ENCODE measurements at regions not wholly inside any gene's neighbourhood (a gene's known extent, or its start where the extent isn't known, plus 50 kb on each side); places are given as distances from the start of the nearest gene placed in this dataset.
"Not testable (repeated sequence)": the region's sequence is repeated elsewhere in the genome, so short reads cannot be mapped to it uniquely, and the experiment has no call there.

DNA sequence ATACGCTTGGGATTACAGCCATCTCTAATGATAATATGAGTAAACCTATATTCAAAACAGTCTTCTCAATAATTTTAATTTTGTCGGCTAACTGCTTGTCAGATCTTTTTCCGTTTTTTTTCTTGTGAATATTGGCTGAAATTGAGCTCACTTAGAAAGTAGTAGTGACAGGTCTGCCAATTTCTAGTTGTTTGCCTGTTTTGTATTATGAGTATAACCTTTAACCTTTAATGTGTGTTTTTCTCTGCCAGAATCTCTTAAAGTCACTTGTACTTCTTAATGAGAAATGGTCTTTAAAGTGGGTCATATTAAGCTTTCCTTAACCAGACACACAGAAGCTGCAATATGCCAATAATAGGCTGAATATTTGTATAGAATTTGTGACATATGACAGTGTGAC, 511.0 kb downstream of the CSNK1G3 start:
- no peaks in the 10 kb centered on the region for H3K36me3 Mint-ChIP-seq
- H3K9me3 Mint-ChIP-seq (ENCODE audit: low read depth) = peaks cover 6% of the 10 kb centered on the region
- ATAC-seq = no peak
- no peaks in the 10 kb centered on the region for H3K27me3 Mint-ChIP-seq
- DNase-seq = no peak
- H3K4me1 Mint-ChIP-seq = no peaks in the 10 kb centered on the region
- CTCF ChIA-PET = no interaction called here
- H3K4me3 Mint-ChIP-seq = no peak overlapping the region
- H3K27ac Mint-ChIP-seq = no peak overlapping the region

DNA sequence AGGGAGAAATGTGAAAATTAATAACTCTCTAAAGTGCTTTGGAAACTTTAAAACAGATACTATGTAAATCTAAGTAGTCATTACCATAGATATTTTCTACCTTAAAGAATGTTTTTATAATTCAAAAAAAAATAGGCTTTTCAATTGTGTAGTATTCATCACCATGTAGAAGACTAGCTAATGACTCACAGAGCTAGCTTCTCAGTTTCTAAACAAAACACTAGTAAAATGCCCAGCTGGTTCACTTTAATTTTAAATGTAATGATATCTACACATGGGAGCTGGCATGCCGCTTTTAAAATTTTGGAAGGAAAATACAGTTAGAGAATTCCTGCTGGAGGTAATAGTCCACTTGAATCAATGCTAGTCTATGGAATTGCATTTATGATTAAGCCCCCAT, 509.8 kb downstream of the CSNK1G3 start:
- ATAC-seq = no peak
- H3K27ac Mint-ChIP-seq = no peak overlapping the region

DNA sequence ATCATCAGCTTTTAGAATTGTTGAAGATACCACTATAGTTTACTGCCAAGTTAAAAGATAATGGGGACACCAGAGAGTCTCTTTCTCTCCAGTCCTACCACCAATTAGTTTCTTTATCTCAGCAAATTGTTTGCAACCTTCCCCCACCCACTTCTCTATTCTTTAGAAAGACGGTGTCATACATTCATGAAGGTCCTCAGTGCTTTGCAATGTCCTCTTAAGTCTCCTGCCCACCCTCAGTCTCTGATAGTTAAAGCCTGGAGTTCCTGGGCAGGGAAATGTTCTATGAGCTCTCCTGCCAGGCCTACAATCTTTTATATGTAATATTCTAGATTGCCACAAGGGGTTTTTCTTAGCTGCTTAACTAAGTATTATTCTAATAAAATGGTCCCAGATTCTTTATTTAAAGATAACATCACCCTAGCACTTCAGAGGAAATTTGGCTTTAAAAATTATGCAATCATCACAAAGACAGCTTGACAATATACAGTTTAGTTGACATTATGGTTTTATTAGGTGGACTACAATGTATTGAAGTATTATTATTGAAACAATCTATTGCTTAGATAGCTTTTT, 509.2 kb downstream of the CSNK1G3 start:
- DNase-seq = no peak
- Mint-ChIP-seq H3K4me1 (no peaks in the 10 kb centered on the region), H3K9me3 (ENCODE audit: low read depth) (peaks cover 4% of the 10 kb centered on the region), H3K36me3 (no peaks in the 10 kb centered on the region), H3K27ac (no peak overlapping the region), H3K4me3 (no peak overlapping the region), H3K27me3 (no peaks in the 10 kb centered on the region)
- ATAC-seq = no peak
- CTCF ChIA-PET = no interaction called here

More for the DNA sequence above, 509.8 kb downstream of the CSNK1G3 start:
- H3K27me3 Mint-ChIP-seq = no peaks in the 10 kb centered on the region
- no peaks in the 10 kb centered on the region for H3K36me3 Mint-ChIP-seq
- no peaks in the 10 kb centered on the region for H3K4me1 Mint-ChIP-seq
- no peak overlapping the region for H3K4me3 Mint-ChIP-seq
- DNase-seq = no peak
- peaks cover 6% of the 10 kb centered on the region for H3K9me3 Mint-ChIP-seq (ENCODE audit: low read depth)
- CTCF ChIA-PET = no interaction called here

DNA sequence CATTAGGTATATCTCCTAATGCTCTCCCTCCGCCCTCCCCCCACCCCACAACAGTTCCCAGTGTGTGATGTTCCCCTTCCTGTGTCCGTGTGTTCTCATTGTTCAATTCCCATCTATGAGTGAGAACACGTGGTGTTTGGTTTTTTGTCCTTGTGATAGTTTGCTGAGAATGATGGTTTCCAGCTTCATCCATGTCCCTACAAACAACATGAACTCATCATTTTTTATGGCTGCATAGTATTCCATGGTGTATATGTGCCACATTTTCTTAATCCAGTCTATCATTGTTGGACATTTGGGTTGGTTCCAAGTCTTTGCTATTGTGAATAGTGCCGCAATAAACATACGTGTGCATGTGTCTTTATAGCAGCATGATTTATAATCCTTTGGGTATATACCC, 505.3 kb downstream of the CSNK1G3 start:
- H3K9me3 Mint-ChIP-seq (ENCODE audit: low read depth); H3K4me3 Mint-ChIP-seq; H3K36me3 Mint-ChIP-seq; CTCF ChIA-PET; ATAC-seq; DNase-seq; H3K27ac Mint-ChIP-seq; H3K4me1 Mint-ChIP-seq; H3K27me3 Mint-ChIP-seq: not testable (repeated sequence)

DNA sequence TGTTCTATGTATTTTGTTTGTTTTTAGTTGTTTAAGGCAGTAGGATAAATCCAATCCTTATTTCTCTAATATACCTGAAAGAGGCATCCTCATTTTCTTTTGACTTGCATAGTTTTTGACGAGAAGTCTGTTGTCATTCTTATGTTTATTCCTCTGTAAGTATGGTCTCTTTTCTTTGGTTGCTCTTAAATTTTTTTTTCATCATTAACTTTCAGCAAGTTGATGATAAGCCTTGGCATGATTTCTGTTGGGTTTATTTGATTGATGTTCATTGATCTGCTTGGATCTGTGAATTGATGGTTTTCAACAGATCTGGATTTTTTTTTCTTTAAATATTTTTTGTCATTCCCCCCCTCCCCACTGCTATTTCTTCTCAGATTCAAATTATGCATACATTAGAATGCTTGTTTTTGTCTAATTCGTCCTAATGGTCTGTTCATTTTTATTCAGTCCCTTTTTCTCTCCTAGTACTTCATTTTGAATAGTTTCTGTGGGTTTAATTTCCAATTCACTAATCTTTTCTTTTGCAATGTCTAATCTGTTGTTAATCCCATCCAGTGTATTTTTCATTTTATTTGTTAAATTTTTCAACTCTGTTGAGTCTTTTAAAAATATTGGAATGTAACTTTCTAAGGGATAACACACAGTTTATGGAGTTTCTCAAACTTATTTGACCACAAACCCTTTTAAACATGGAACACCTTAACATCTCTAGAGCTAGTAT, 495.9 kb downstream of the CSNK1G3 start:
- DNase-seq (no peak), ATAC-seq (no peak)
- Mint-ChIP-seq H3K9me3 (ENCODE audit: low read depth) (peaks cover 7% of the 10 kb centered on the region), H3K36me3 (no peaks in the 10 kb centered on the region), H3K4me3 (no peak overlapping the region), H3K4me1 (no peaks in the 10 kb centered on the region), H3K27me3 (no peaks in the 10 kb centered on the region), H3K27ac (no peak overlapping the region)
- CTCF ChIA-PET = no interaction called here

DNA sequence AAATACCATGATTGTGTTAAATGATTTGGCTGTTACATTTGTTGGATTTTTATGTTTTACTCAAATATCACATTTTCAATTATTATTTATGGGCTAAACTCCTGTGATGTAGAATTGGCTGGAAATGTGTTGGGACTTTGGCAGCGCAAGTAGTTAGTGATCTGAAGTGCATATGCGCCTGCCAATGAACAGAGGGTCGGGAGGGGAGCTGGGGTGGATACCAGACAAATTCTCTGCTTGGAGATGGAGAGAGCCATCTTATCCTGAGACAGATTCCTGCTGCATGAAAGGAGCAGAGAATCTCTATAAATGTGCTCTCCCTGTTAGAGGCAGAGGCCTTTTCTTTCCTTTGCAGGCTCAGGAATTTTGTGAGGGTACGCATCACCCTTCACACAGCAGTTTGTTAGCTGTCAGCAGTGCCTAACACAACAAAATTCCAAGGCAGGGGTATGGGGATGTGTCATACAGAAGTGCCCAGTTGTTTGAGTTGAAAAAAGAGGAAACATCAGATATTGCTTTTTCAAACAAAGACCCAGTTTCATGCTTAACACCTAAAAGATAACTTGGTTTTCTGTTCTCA, 489.1 kb downstream of the CSNK1G3 start:
- CTCF ChIA-PET = no interaction called here
- Mint-ChIP-seq H3K36me3 (no peaks in the 10 kb centered on the region), H3K4me3 (no peak overlapping the region), H3K4me1 (no peaks in the 10 kb centered on the region), H3K9me3 (ENCODE audit: low read depth) (peaks cover 2% of the 10 kb centered on the region), H3K27ac (no peak overlapping the region), H3K27me3 (no peaks in the 10 kb centered on the region)
- ATAC-seq = no peak
- no peak for DNase-seq

DNA sequence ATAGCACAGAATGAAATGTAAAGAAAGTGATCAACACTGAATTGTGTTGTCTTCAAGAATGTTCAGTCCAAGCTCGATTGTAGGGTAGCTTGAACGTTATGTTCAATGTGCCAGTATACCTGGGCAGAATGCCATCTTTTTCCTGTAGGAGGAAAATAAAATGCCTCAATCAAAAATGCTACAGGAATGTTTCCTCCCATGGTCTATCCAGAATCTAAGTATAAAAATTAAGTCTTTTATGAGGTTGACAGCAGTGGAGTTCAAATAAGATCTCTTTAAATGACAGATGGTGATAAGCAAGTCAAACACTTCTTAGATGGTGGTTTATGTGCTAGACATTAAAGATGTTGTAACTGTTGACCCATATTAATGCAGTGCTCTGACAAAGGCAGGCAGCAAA, 488.6 kb downstream of the CSNK1G3 start:
- no peak for DNase-seq
- Mint-ChIP-seq H3K4me3 (no peak overlapping the region), H3K27me3 (no peaks in the 10 kb centered on the region), H3K27ac (no peak overlapping the region), H3K9me3 (ENCODE audit: low read depth) (peaks cover 2% of the 10 kb centered on the region), H3K4me1 (no peaks in the 10 kb centered on the region), H3K36me3 (no peaks in the 10 kb centered on the region)
- CTCF ChIA-PET = no interaction called here
- no peak for ATAC-seq

DNA sequence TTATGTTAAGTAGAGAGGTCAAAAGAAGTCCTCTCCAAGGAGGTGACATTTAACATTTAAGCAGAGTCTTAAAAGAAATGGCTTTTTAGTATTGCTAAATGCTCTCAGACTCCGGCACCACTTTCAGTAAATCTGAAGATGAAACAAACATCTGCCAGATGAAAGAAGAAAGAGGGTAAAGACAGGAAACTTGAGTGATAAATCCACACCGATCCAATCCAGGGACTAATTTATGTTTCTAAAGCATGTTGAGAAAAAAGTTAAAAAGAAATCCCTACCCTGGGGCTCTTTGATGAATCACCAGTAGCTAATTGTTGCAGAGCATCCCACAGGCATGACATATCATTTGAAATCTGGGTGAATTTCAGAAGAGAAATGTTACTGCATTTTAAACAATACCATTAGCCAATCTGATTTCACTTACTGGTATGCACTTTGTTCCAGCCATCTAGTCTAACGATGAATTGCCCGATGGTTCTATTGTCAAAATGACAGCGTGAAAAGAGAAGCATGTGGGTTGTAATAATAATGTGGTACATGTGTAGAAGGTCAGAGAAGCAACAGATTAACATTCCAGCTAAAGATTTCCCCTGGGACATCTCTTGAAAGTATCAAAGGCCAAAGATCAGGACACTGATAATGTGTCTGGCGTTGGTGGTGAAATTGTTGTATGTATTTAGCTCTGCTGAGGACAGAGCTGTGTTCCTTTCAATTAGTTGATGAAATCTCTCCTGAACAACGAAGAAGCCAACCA, 485.7 kb downstream of the CSNK1G3 start:
- Mint-ChIP-seq H3K36me3 (no peaks in the 10 kb centered on the region), H3K9me3 (ENCODE audit: low read depth) (peaks cover 5% of the 10 kb centered on the region), H3K27me3 (no peaks in the 10 kb centered on the region), H3K27ac (no peak overlapping the region), H3K4me3 (no peak overlapping the region), H3K4me1 (no peaks in the 10 kb centered on the region)
- CTCF ChIA-PET = no interaction called here
- no peak for DNase-seq
- ATAC-seq = no peak

DNA sequence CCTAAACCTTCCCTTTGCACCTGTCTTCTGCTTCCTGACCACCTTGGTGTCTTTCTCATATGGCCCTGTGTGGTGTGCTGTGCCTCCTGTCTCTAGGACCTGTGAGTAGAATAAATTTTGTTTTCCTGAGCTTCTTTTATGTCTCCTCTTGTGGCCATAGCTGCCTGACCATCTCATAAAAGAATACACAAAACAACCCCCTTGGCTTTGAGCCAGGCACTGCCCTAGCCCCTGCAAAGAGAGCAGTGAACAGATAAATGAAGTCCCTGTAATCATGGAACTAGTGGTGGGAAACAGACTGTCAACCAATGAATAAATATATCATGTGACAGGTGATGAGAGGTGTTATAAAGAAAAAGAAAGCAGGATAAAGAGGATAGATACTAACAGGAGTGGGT, 485.1 kb downstream of the CSNK1G3 start:
- Mint-ChIP-seq H3K9me3 (ENCODE audit: low read depth) (peaks cover 5% of the 10 kb centered on the region), H3K4me3 (no peak overlapping the region), H3K27ac (no peak overlapping the region), H3K4me1 (no peaks in the 10 kb centered on the region), H3K36me3 (no peaks in the 10 kb centered on the region), H3K27me3 (no peaks in the 10 kb centered on the region)
- CTCF ChIA-PET = no interaction called here
- ATAC-seq = no peak
- no peak for DNase-seq

DNA sequence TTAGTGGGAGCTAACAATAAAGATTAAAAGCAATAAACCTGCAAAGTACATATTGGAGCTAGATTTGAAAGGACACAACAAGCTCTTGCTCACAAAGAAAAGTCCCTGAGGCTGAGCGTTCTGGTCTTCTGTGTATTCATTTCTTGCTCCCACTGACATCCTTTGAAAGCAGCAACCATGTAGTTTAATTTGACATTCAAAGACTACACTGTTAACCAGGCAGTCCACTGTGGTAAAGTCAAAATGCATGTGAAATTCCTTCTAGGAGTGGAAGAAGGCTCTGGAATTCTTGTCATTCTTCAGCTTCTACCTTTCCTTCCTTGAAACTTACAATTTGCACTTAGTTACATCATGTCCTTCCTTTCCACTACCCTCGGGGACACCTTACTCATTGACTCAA, 480.7 kb downstream of the CSNK1G3 start:
- CTCF ChIA-PET = no interaction called here
- Mint-ChIP-seq H3K27me3 (no peaks in the 10 kb centered on the region), H3K4me1 (no peaks in the 10 kb centered on the region), H3K27ac (no peak overlapping the region), H3K36me3 (no peaks in the 10 kb centered on the region), H3K9me3 (ENCODE audit: low read depth) (peaks cover 10% of the 10 kb centered on the region), H3K4me3 (no peak overlapping the region)
- ATAC-seq (no peak), DNase-seq (no peak)

DNA sequence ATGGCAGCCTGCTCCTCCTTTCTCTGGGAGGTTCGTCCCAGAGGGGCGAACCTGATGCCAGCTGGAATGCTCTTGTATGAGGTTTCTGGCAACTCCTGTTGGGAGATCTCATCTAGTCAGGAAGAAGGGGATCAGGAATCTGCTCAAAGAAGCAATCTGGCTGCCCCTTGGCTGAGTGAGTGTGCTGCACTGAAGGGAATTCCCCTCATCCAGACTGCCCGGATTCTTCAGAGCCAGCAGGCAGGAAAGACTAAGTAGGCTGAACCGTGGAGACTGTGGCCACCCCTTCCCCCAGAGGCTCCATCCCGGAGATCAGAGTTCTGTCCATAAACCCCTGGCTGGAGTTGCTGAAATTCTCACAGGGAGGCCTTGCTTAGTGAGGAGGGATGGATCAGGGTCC, 476.0 kb downstream of the CSNK1G3 start:
- H3K27ac Mint-ChIP-seq = no peak overlapping the region
- no peaks in the 10 kb centered on the region for H3K27me3 Mint-ChIP-seq
- CTCF ChIA-PET = no interaction called here
- H3K4me3 Mint-ChIP-seq = no peak overlapping the region
- no peaks in the 10 kb centered on the region for H3K4me1 Mint-ChIP-seq
- H3K36me3 Mint-ChIP-seq = no peaks in the 10 kb centered on the region
- peaks cover 7% of the 10 kb centered on the region for H3K9me3 Mint-ChIP-seq (ENCODE audit: low read depth)
- DNase-seq = no peak
- no peak for ATAC-seq

DNA sequence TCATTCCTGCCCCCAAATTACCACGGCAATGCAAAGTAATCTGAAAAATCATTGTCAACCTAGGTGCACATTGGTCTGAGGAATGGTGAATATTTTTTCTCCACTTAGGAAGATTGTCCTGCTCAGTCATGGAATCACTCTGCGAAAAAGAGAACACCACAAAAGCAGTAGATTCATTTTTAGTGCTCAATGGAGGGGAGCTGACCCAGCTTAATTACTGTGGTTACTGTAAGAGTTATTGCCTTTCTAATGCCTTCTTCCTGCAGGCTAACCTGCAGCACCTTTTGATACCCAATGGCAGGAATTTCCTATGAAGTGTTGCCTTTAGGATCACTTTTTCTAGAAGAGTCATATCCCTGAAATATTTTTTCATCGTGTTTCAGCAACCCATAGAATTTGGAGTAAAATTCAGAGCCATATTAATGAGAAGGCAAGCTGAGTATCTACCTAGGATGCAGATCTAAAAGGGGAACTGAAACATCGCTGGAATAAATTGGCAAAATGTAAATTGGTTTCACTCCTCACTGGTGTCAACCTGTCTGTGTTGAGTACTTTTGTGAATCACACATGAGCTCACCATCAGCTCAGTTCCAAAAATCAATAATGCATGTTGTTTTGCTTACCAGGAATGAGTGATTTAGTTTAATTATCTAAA, 464.5 kb downstream of the CSNK1G3 start:
- Mint-ChIP-seq H3K27ac (no peak overlapping the region), H3K27me3 (no peaks in the 10 kb centered on the region), H3K9me3 (ENCODE audit: low read depth) (peaks cover 4% of the 10 kb centered on the region), H3K4me1 (no peaks in the 10 kb centered on the region), H3K4me3 (no peak overlapping the region), H3K36me3 (no peaks in the 10 kb centered on the region)
- CTCF ChIA-PET = no interaction called here
- DNase-seq (no peak), ATAC-seq (no peak)

DNA sequence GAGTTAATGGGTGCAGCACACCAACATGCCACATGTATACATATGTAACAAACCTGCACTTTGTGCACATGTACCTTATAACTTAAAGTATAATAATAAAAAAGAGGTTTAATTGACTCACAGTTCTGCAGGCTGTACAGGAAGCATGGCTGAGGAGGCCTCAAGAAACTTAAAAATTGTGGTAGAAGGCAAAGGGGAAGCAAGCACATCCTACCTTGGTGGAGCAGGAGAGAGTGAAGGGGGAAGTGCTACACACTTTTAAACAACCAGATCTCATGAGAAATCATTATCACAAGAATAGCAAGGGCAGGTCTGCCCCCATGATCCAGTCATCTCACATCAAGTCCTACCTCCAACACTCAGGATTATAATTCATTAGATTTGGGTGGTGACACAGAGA, 463.5 kb downstream of the CSNK1G3 start:
- H3K4me1 Mint-ChIP-seq; H3K36me3 Mint-ChIP-seq; H3K27me3 Mint-ChIP-seq; CTCF ChIA-PET; ATAC-seq; H3K9me3 Mint-ChIP-seq (ENCODE audit: low read depth); H3K27ac Mint-ChIP-seq; DNase-seq; H3K4me3 Mint-ChIP-seq: not testable (repeated sequence)

DNA sequence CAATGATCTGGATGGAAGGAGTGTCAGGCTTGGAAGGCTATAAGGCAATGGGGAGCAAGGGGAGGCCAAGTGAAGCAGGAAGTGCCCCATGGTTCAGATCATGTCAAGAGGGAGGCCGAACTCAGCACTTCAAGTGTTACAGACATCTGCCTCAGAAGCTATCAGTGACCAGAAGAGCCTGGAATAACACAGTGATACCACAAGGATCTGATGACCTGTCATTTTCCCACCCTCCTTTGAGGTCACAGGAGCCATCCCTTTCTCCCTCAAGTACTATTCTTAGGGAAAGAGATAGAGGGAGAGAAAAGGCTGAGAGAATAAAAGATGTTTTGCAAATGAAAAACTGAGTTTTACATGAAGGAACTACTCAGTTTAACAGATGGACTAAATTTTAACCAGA, 454.8 kb downstream of the CSNK1G3 start:
- no peaks in the 10 kb centered on the region for H3K36me3 Mint-ChIP-seq
- H3K9me3 Mint-ChIP-seq (ENCODE audit: low read depth) = peaks cover 2% of the 10 kb centered on the region
- no peak overlapping the region for H3K27ac Mint-ChIP-seq
- H3K27me3 Mint-ChIP-seq = no peaks in the 10 kb centered on the region
- H3K4me1 Mint-ChIP-seq = no peaks in the 10 kb centered on the region
- H3K4me3 Mint-ChIP-seq = no peak overlapping the region
- ATAC-seq (no peak), DNase-seq (no peak)
- CTCF ChIA-PET = no interaction called here
